Jurkat, Clone E6-1 (cell line): ENCODE measurements at regions not wholly inside any gene's neighbourhood (a gene's known extent, or its start where the extent isn't known, plus 50 kb on each side); places are given as distances from the start of the nearest gene placed in this dataset.

ENCODE experiments used
- DNase-seq: peaks from one replicate; pipeline ENCODE4 v3.0.0-alpha.2; 2011; ENCODE audit warnings: low read depth, low spot score
- H3K4me3 ChIP-seq: 2 replicates; pipeline ENCODE4 v1.5.1; 2011; ENCODE audit warnings: mild to moderate bottlenecking, low read length, control low read depth, moderate library complexity

- no peak for DNase-seq
- no peak overlapping the region for H3K4me3 ChIP-seq
These were observed 118.5 kb downstream of the TLE3 start for GRCh38 chr15:69979262-69979661.

- no peak for DNase-seq
- H3K4me3 ChIP-seq = no peak overlapping the region
These were observed 117.9 kb downstream of the TLE3 start for GRCh38 chr15:69979783-69980182.

GRCh38 chr15:69980341-69981059, 117.2 kb downstream of the TLE3 start:
- H3K4me3 ChIP-seq = no peak overlapping the region
- no peak for DNase-seq

DNA sequence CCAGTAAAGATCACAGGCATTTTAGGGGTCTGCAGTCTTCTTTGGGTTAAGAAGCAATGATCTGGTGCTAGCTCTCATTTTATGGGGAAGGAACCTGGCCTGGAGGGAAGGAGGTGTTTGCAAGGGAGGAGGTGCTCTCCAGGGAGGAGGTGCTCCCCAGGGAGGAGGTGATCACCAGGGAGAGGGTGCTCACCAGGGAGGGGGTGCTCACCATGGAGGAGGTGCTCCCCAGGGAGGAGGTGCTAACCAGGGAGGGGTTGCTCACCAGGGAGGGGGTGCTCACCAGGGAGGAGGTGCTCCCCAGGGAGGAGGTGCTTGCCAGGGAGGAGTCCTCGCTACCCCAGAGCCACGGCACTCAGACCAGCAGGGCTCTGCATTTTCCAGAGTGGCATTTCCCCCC, 115.7 kb downstream of the TLE3 start:
- no peak for DNase-seq
- no peak overlapping the region for H3K4me3 ChIP-seq

GRCh38 chr15:69983696-69984265, 113.9 kb downstream of the TLE3 start:
- no peak overlapping the region for H3K4me3 ChIP-seq
- no peak for DNase-seq

- DNase-seq = no peak
- no peak overlapping the region for H3K4me3 ChIP-seq
These were observed 109.9 kb downstream of the TLE3 start for GRCh38 chr15:69987492-69988489.

GRCh38 chr15:69988541-69989225, 109.0 kb downstream of the TLE3 start:
- no peak for DNase-seq
- H3K4me3 ChIP-seq = no peak overlapping the region

GRCh38 chr15:69990566-69991421, 106.9 kb downstream of the TLE3 start:
- no peak overlapping the region for H3K4me3 ChIP-seq
- DNase-seq = no peak

GRCh38 chr15:69991551-69991980, 106.2 kb downstream of the TLE3 start:
- H3K4me3 ChIP-seq = no peak overlapping the region
- no peak for DNase-seq

DNA sequence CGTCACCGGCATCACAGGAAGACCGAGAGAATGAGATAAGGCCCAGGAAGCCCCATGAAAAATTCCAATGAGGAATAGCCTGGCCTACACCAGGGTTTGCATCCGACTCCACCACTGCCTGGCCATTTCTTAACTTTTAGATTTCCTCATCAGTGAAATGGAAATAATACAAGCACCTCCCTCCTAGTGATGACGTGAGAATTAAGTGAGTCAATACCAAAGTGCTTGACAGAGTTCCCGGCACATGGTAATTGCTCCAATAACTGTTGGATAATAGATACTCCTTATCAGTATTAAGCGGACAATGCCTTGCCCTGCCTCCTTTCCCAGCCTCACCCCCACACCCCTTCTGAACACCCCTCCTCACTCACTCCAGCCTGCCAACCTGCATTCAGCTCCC, 105.4 kb downstream of the TLE3 start:
- no peak overlapping the region for H3K4me3 ChIP-seq

DNA sequence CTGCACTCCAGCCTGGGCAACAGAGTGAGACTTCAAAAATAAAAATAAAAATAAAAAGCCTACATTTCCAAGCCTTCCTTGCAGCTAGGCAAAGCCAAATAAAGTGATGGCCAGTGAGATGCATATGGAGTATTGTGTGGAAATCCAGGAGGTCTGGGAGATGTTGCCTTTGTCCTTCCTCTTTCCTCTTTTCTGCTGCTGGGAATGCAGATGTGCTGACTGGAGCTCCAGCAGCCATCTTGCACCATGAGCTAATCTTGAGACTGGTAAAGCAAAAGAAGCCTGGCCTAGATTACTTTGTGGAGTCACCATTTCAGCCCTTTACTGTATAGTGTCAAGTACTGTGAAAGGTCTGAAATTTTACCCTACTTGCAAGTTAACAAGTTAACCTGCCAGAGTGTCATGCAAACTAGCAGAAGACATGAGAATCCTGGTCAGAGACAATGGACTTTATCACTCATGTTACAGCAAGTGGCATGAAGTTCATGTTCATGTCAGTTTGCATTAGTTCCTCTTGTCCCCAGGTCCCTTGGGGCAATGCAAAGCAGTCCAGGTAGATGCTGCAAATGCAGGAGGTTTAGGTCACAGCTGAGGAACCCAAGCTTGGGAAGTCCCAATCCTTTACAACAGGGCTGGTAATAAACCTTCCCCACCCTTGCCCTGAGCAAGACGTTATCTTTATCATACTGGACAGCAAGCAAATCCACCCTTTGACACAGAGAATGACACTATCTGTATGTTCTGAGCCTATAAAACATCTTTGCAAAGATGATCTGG, 103.1 kb downstream of the TLE3 start:
- H3K4me3 ChIP-seq = no peak overlapping the region

More for the DNA sequence above, 105.4 kb downstream of the TLE3 start:
- DNase-seq = no peak

DNA sequence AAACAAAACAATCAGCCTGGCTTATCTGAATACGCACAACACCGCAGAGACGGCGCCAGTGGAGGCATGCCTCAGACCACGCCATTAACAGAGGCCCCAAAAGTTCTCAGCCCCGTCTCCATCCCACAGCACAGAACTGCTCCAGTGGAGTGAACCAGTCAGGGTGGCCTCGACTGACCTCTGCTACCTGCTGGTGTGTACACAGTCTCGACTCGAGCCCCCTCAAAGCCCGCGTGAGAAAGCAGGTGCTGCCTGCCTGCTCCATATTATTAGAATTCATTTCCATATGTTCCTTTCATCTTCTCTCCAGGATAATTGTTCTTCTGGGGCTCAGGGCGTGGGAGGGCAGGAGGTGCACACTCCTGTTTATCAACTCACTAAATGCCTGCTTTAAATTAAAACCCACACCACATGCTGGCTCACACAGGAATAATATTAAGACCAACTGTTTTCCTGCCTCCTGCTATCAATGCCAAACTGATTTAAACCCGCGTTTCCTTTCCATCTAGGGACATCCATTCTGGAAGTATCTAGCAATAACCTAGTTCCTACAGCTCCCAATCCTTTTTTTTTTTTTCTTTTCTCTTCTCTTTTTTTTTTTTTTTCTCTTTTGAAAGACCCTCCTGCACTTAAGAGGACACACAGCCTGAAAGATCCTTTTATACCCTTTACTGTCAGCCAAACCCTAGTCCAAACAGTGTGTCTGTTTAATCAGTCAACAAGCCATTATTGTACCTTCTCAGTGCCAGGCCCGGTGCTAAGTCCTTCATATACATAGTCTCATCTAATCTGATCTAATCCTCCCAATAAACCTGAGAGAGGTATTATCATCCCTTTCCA, 101.2 kb downstream of the TLE3 start:
- no peak overlapping the region for H3K4me3 ChIP-seq
- no peak for DNase-seq

More for the DNA sequence above, 103.1 kb downstream of the TLE3 start:
- DNase-seq = no peak

GRCh38 chr15:69997161-69997485, 100.6 kb downstream of the TLE3 start:
- H3K4me3 ChIP-seq = no peak overlapping the region
- no peak for DNase-seq
